HEK293T (cell line): ENCODE measurements at regions not wholly inside any gene's neighbourhood (a gene's known extent, or its start where the extent isn't known, plus 50 kb on each side); places are given as distances from the start of the nearest gene placed in this dataset.

ENCODE experiments used
- ARNT ChIP-seq: fragments of 450-650 bp; IDR thresholded peaks from 2 replicates; pipeline ENCODE4 v1.6.1; 2017; ENCODE audit warnings: mild to moderate bottlenecking
- BHLHE40 ChIP-seq: fragments of 450-650 bp; IDR thresholded peaks from 2 replicates; pipeline ENCODE4 v1.6.1; 2016; ENCODE audit warnings: mild to moderate bottlenecking, moderate library complexity, borderline replicate concordance
- HDGF ChIP-seq: fragments of 450-650 bp; IDR thresholded peaks from 2 replicates; pipeline ENCODE4 v1.6.1; 2017; ENCODE audit warnings: antibody characterized with exemption, borderline replicate concordance
- SP1 ChIP-seq: fragments of 450-650 bp; IDR thresholded peaks from 2 replicates; pipeline ENCODE4 v1.6.1; 2017

GRCh38 chr7:116315293-116315692, 105.0 kb downstream of the TES start:
- TF ChIP-seq ARNT (no peak), HDGF (no peak), SP1 (no peak), BHLHE40 (no peak)
